CD14-positive monocyte (primary cell): ENCODE measurements at regions not wholly inside any gene's neighbourhood (a gene's known extent, or its start where the extent isn't known, plus 50 kb on each side); places are given as distances from the start of the nearest gene placed in this dataset.

Experiments
- DNase-seq, 3 donors: peaks; one replicate each; pipeline ENCODE4 v3.0.0-alpha.2; 2011 to 2022
- H2AFZ ChIP-seq: 2 replicates; pipeline ENCODE4 v1.6.0; 2012; ENCODE audit warnings: mild to moderate bottlenecking, low read depth, low read length, inconsistent platforms; ENCODE audit not compliant: insufficient read depth, poor library complexity, severe bottlenecking
- H3K27ac ChIP-seq, 2 donors: 1 replicate in 1 of 2; 2 replicates in 1 of 2; pipeline ENCODE4 v1.5.1; 2012 to 2013; ENCODE audit warnings: low read length in 2 of 2, control low read depth in 1 of 2, inconsistent platforms in 1 of 2, low read depth in 1 of 2, mild to moderate bottlenecking in 1 of 2
- H3K27me3 ChIP-seq, 2 donors: one replicate each; pipeline versions ENCODE4 v1.6.0 to v1.6.1; 2011 to 2013; ENCODE audit warnings: low read length in 2 of 2; ENCODE audit not compliant: control insufficient read depth in 2 of 2, insufficient read depth in 2 of 2
- H3K36me3 ChIP-seq, 2 donors: replicated peaks in 1 of 2; 1 replicate in 1 of 2; 2 replicates in 1 of 2; pipeline versions ENCODE4 v1.5.1 to v1.6.1; 2012 to 2013; ENCODE audit warnings: low read length in 2 of 2, control low read depth in 1 of 2, inconsistent platforms in 1 of 2, mild to moderate bottlenecking in 1 of 2; ENCODE audit not compliant: insufficient read depth in 2 of 2, control insufficient read depth in 1 of 2
- H3K4me1 ChIP-seq, 2 donors: 1 replicate in 1 of 2; 2 replicates in 1 of 2; pipeline versions ENCODE4 v1.5.1 to v1.6.1; 2012 to 2013; ENCODE audit warnings: low read length in 2 of 2, control low read depth in 1 of 2, inconsistent platforms in 1 of 2, mild to moderate bottlenecking in 1 of 2, moderate library complexity in 1 of 2; ENCODE audit not compliant: insufficient read depth in 2 of 2, control insufficient read depth in 1 of 2
- H3K4me2 ChIP-seq: replicated peaks from 2 replicates; pipeline ENCODE3; 2012; ENCODE audit warnings: low read length, moderate library complexity, mild to moderate bottlenecking; ENCODE audit not compliant: poor library complexity, severe bottlenecking; ENCODE audit errors: extremely low read depth
- H3K4me3 ChIP-seq, 3 experiments: fragments of 200-600 bp in 1 of 3; sonication (generic) in 1 of 3; replicated peaks in 1 of 3; 1 replicate in 2 of 3; 2 replicates in 1 of 3; pipeline ENCODE4 v1.5.1; 2011 to 2013; ENCODE audit warnings: low read length in 3 of 3, mild to moderate bottlenecking in 3 of 3, control low read depth in 2 of 3, low read depth in 2 of 3, inconsistent platforms in 1 of 3, moderate library complexity in 1 of 3
- H3K79me2 ChIP-seq: 2 replicates; pipeline ENCODE4 v1.6.0; 2012; ENCODE audit warnings: mild to moderate bottlenecking, control low read depth, inconsistent platforms, low read length, moderate library complexity; ENCODE audit not compliant: insufficient read depth
- H3K9ac ChIP-seq: 2 replicates; pipeline ENCODE4 v1.6.0; 2017; ENCODE audit warnings: low read length, mild to moderate bottlenecking; ENCODE audit not compliant: insufficient read depth, poor library complexity, severe bottlenecking
- H3K9me3 ChIP-seq, 2 donors: replicated peaks in 1 of 2; 1 replicate in 1 of 2; 2 replicates in 1 of 2; pipeline versions ENCODE4 v1.5.1 to v1.6.1; 2012 to 2013; ENCODE audit warnings: low read length in 2 of 2, control low read depth in 1 of 2; ENCODE audit not compliant: control insufficient read depth in 1 of 2, insufficient read depth in 1 of 2
- H4K20me1 ChIP-seq: 2 replicates; pipeline ENCODE4 v1.6.0; 2012; ENCODE audit warnings: mild to moderate bottlenecking, low read length, control low read depth, moderate library complexity; ENCODE audit not compliant: insufficient read depth
- H3K27ac Mint-ChIP-seq, 7 donors: one replicate each; pipeline ENCODE4 v1.8.0; 2020; ENCODE audit warnings: mild to moderate bottlenecking in 7 of 7, mixed read lengths in 7 of 7, moderate library complexity in 6 of 7, inconsistent platforms in 2 of 7
- H3K27me3 Mint-ChIP-seq, 3 donors: one replicate each; pipeline ENCODE4 v1.8.0; 2021 to 2022; ENCODE audit warnings: low read depth in 3 of 3, mild to moderate bottlenecking in 3 of 3, mixed read lengths in 3 of 3, moderate library complexity in 3 of 3, inconsistent platforms in 1 of 3
- H3K36me3 Mint-ChIP-seq, 2 donors: one replicate each; pipeline ENCODE4 v1.8.0; 2020; ENCODE audit warnings: mixed read lengths in 2 of 2, inconsistent platforms in 1 of 2, mild to moderate bottlenecking in 1 of 2
- H3K4me1 Mint-ChIP-seq: one replicate; pipeline ENCODE4 v1.8.0; 2020; ENCODE audit warnings: mild to moderate bottlenecking, mixed read lengths
- H3K4me3 Mint-ChIP-seq, 2 donors: one replicate each; pipeline ENCODE4 v1.8.0; 2020; ENCODE audit warnings: mild to moderate bottlenecking in 2 of 2, mixed read lengths in 2 of 2, moderate library complexity in 1 of 2
- H3K9me3 Mint-ChIP-seq, 7 donors: one replicate each; pipeline ENCODE4 v1.8.0; 2020 to 2022; ENCODE audit warnings: mixed read lengths in 7 of 7, mild to moderate bottlenecking in 6 of 7, moderate library complexity in 6 of 7, inconsistent platforms in 2 of 7
- CTCF ChIP-seq: fragments of 200-600 bp; IDR thresholded peaks from one replicate; pipeline ENCODE4 v1.8.0; 2022; ENCODE audit warnings: antibody characterized with exemption, mild to moderate bottlenecking
- WGBS: methylation state at CpG from one replicate; pipeline ENCODE4 v1.1.5; 2013; ENCODE audit warnings: missing lambda C conversion rate; ENCODE audit not compliant: insufficient coverage; 5-methylcytosine and 5-hydroxymethylcytosine counted together
- intact Hi-C, 2 donors: fragments of 100-400 bp; cut with micrococcal nuclease; formaldehyde crosslinking; loops; one replicate each; pipeline versions ENCODE4 v1.15.0 to v1.15.1; 2023

GRCh38 chr10:118523775-118524174, 71.7 kb downstream of the PRLHR start:
- TF ChIP-seq CTCF: no peak
- Histone ChIP-seq H3K27ac (no peak overlapping the region), H3K9ac (no peak overlapping the region), H3K79me2 (no peaks in the 10 kb centered on the region), H3K4me1 (peaks cover 0 to 7% of the 10 kb centered on the region in 2 donors), H3K4me2 (no peak overlapping the region), H3K4me3 (no peak overlapping the region), H4K20me1 (no peaks in the 10 kb centered on the region), H3K27me3 (peaks cover 14% of the 10 kb centered on the region in 2 donors), H2AFZ (no peak overlapping the region), H3K9me3 (no peaks in the 10 kb centered on the region), H3K36me3 (no peaks in the 10 kb centered on the region)
- Mint-ChIP-seq H3K27me3 (peaks cover 10 to 47% (median 18%) of the 10 kb centered on the region in 3 donors), H3K36me3 (no peaks in the 10 kb centered on the region), H3K27ac (no peak overlapping the region), H3K9me3 (peaks cover 0 to 6% (median 3%) of the 10 kb centered on the region in 7 donors), H3K4me1 (no peaks in the 10 kb centered on the region), H3K4me3 (no peak overlapping the region)
- DNase-seq: no peak
- intact Hi-C loops: no loop called here
- 100% methylated on average over 2 of the region's 2 CpGs for WGBS

GRCh38 chr10:118522791-118523498, 72.5 kb downstream of the PRLHR start:
- Mint-ChIP-seq H3K9me3 (peaks cover 3 to 15% (median 5%) of the 10 kb centered on the region in 7 donors), H3K4me3 (no peak overlapping the region), H3K36me3 (no peaks in the 10 kb centered on the region), H3K27ac (no peak overlapping the region), H3K27me3 (peaks cover 12 to 47% (median 18%) of the 10 kb centered on the region in 3 donors), H3K4me1 (no peaks in the 10 kb centered on the region)
- peak in 1 of 3 donors; percentile 48 for DNase-seq
- Histone ChIP-seq H3K36me3 (no peaks in the 10 kb centered on the region), H3K4me3 (no peak overlapping the region), H2AFZ (no peak overlapping the region), H3K27ac (no peak overlapping the region), H4K20me1 (no peaks in the 10 kb centered on the region), H3K4me2 (no peak overlapping the region), H3K27me3 (peaks cover 14% of the 10 kb centered on the region in 2 donors), H3K79me2 (no peaks in the 10 kb centered on the region), H3K9me3 (no peaks in the 10 kb centered on the region), H3K9ac (no peak overlapping the region), H3K4me1 (peaks cover 0 to 7% of the 10 kb centered on the region in 2 donors)
- WGBS: no CpG with 5 or more reads among the region's 2 CpGs
- intact Hi-C loops: no loop called here
- no peak for TF ChIP-seq CTCF
